PFSK-1 (cell line): ENCODE measurements at regions not wholly inside any gene's neighbourhood (a gene's known extent, or its start where the extent isn't known, plus 50 kb on each side); places are given as distances from the start of the nearest gene placed in this dataset.

Source experiments
- REST ChIP-seq, 2 experiments: IDR thresholded peaks; 2 replicates each; pipeline versions ENCODE4 v1.6.1 to v1.8.0; 2011 to 2012; ENCODE audit warnings: low read depth in 2 of 2, low read length in 2 of 2, control low read depth in 1 of 2, inconsistent platforms in 1 of 2, mild to moderate bottlenecking in 1 of 2, moderate library complexity in 1 of 2; ENCODE audit not compliant: insufficient read depth in 1 of 2
- SIN3A ChIP-seq: IDR thresholded peaks from 2 replicates; pipeline ENCODE4 v1.6.1; 2012; ENCODE audit warnings: mild to moderate bottlenecking, low read length, moderate library complexity, borderline replicate concordance; ENCODE audit not compliant: insufficient read depth

GRCh38 chr14:55976655-55977054, 141.6 kb upstream of the PELI2 start:
- TF ChIP-seq REST (IDR thresholded peaks at IDR 0.05; ENCODE audit: insufficient read depth in 1 of 2, low read depth in 2 of 2, low read length in 2 of 2), result no peak
- TF ChIP-seq SIN3A, result no peak
